ENCODE measurements at regions not wholly inside any gene's neighbourhood (a gene's known extent, or its start where the extent isn't known, plus 50 kb on each side); places are given as distances from the start of the nearest gene placed in this dataset.
"Not testable (repeated sequence)": the region's sequence is repeated elsewhere in the genome, so short reads cannot be mapped to it uniquely, and the experiment has no call there.

GRCh38 chr13:68748038-68748437 lies 1359.6 kb upstream of the ATXN8OS start:
- no peak for DNase-seq

- DNase-seq: peak in 2 of 3 experiments; percentile 37 to 90
Measured at GRCh38 chr13:68745502-68745901, 1362.1 kb upstream of the ATXN8OS start.

- no peak for DNase-seq
Measured at GRCh38 chr13:68736961-68737360, 1370.7 kb upstream of the ATXN8OS start.

- peak in 1 of 3 experiments; percentile 53 for DNase-seq
Measured at GRCh38 chr13:68727798-68728197, 1379.8 kb upstream of the ATXN8OS start.

- peak in 1 of 3 experiments; percentile 55 for DNase-seq
Measured at GRCh38 chr13:68727165-68727564, 1380.5 kb upstream of the ATXN8OS start.

- no peak for DNase-seq
Measured at GRCh38 chr13:68719815-68720214, 1387.8 kb upstream of the ATXN8OS start.

GRCh38 chr13:68715651-68716050 lies 1392.0 kb upstream of the ATXN8OS start:
- no peak for DNase-seq

- DNase-seq: no peak
Measured at GRCh38 chr13:68714292-68714691, 1393.3 kb upstream of the ATXN8OS start.

- DNase-seq: no peak
Measured at GRCh38 chr13:68713394-68713793, 1394.2 kb upstream of the ATXN8OS start.

- no peak for DNase-seq
Measured at GRCh38 chr13:68708336-68708908, 1399.2 kb upstream of the ATXN8OS start.

- not testable (repeated sequence) for DNase-seq
Measured at GRCh38 chr13:68706044-68706443, 1401.6 kb upstream of the ATXN8OS start.

- peak in 1 of 3 experiments; percentile 41 for DNase-seq
Measured at GRCh38 chr13:68697551-68697950, 1410.1 kb upstream of the ATXN8OS start.

- peak in 1 of 3 experiments; percentile 38 for DNase-seq
Measured at GRCh38 chr13:68696907-68697306, 1410.7 kb upstream of the ATXN8OS start.

- DNase-seq: no peak
Measured at GRCh38 chr13:68692049-68692448, 1415.6 kb upstream of the ATXN8OS start.

GRCh38 chr13:68690567-68690966 lies 1417.1 kb upstream of the ATXN8OS start:
- DNase-seq: peak in 2 of 3 experiments; percentile 28 to 85

GRCh38 chr13:68676513-68677115 lies 1431.0 kb upstream of the ATXN8OS start:
- no peak for DNase-seq

GRCh38 chr13:68675209-68675608 lies 1432.4 kb upstream of the ATXN8OS start:
- DNase-seq: peak in 1 of 3 experiments; percentile 20

- peak in 1 of 3 experiments; percentile 71 for DNase-seq
Measured at GRCh38 chr13:68667863-68668262, 1437.7 kb upstream of the PCDH9 start.

- no peak for DNase-seq
Measured at GRCh38 chr13:68666774-68667397, 1436.8 kb upstream of the PCDH9 start.

GRCh38 chr13:68645814-68646213 lies 1415.7 kb upstream of the PCDH9 start:
- DNase-seq: no peak

- no peak for DNase-seq
Measured at GRCh38 chr13:68644611-68645010, 1414.5 kb upstream of the PCDH9 start.

- no peak for DNase-seq
Measured at GRCh38 chr13:68636784-68637183, 1406.6 kb upstream of the PCDH9 start.

GRCh38 chr13:68628994-68629393 lies 1398.9 kb upstream of the PCDH9 start:
- DNase-seq: no peak

- no peak for DNase-seq
Measured at GRCh38 chr13:68627379-68627778, 1397.2 kb upstream of the PCDH9 start.
